T-helper 2 cell treated with Interferon-gamma antibody and Interleukin-4, amounts not matched to agents 5 μg/mL and 100 μg/mL, for 36 hours (primary cell): ENCODE measurements at regions not wholly inside any gene's neighbourhood (a gene's known extent, or its start where the extent isn't known, plus 50 kb on each side); places are given as distances from the start of the nearest gene placed in this dataset.

ENCODE experiments used
- DNase-seq: peaks from one replicate; pipeline ENCODE4 v3.0.0; 2021; ENCODE audit warnings: low spot score
- H3K27ac Mint-ChIP-seq: one replicate; pipeline ENCODE4 v1.8.0; 2021; ENCODE audit warnings: mild to moderate bottlenecking, mixed read lengths
- H3K27me3 Mint-ChIP-seq: one replicate; pipeline ENCODE4 v1.8.0; 2021; ENCODE audit warnings: low read depth, mixed read lengths
- H3K36me3 Mint-ChIP-seq: one replicate; pipeline ENCODE4 v1.8.0; 2021; ENCODE audit warnings: low read depth, mixed read lengths
- H3K4me1 Mint-ChIP-seq: one replicate; pipeline ENCODE4 v1.8.0; 2021; ENCODE audit warnings: low read depth, mixed read lengths
- H3K4me3 Mint-ChIP-seq: one replicate; pipeline ENCODE4 v1.8.0; 2022; ENCODE audit warnings: mild to moderate bottlenecking, moderate library complexity, mixed read lengths
- H3K9me3 Mint-ChIP-seq: one replicate; pipeline ENCODE4 v1.8.0; 2021; ENCODE audit warnings: mixed read lengths

GRCh38 chr13:73201626-73202025 lies 142.8 kb downstream of the KLF5 start:
- DNase-seq: no peak
- Mint-ChIP-seq H3K36me3 (no peaks in the 10 kb centered on the region), H3K27ac (no peak overlapping the region), H3K4me1 (no peaks in the 10 kb centered on the region), H3K4me3 (no peak overlapping the region), H3K27me3 (peaks cover 8% of the 10 kb centered on the region), H3K9me3 (no peaks in the 10 kb centered on the region)

GRCh38 chr13:73198991-73199411 lies 140.2 kb downstream of the KLF5 start:
- no peaks in the 10 kb centered on the region for H3K4me1 Mint-ChIP-seq
- no peak for DNase-seq
- H3K36me3 Mint-ChIP-seq: no peaks in the 10 kb centered on the region
- H3K9me3 Mint-ChIP-seq: no peaks in the 10 kb centered on the region
- peaks cover 8% of the 10 kb centered on the region for H3K27me3 Mint-ChIP-seq
- H3K4me3 Mint-ChIP-seq: no peak overlapping the region
- no peak overlapping the region for H3K27ac Mint-ChIP-seq

GRCh38 chr13:73195091-73195490 lies 136.3 kb downstream of the KLF5 start:
- Mint-ChIP-seq H3K9me3 (no peaks in the 10 kb centered on the region), H3K4me3 (no peak overlapping the region), H3K4me1 (peaks cover 2% of the 10 kb centered on the region), H3K36me3 (no peaks in the 10 kb centered on the region), H3K27ac (no peak overlapping the region), H3K27me3 (peaks cover 20% of the 10 kb centered on the region)
- no peak for DNase-seq

GRCh38 chr13:73194310-73194709 lies 135.5 kb downstream of the KLF5 start:
- Mint-ChIP-seq H3K36me3 (no peaks in the 10 kb centered on the region), H3K4me1 (peaks cover 2% of the 10 kb centered on the region), H3K9me3 (no peaks in the 10 kb centered on the region), H3K27me3 (peaks cover 20% of the 10 kb centered on the region), H3K4me3 (no peak overlapping the region), H3K27ac (no peak overlapping the region)
- no peak for DNase-seq

GRCh38 chr13:73193554-73193953 lies 134.7 kb downstream of the KLF5 start:
- Mint-ChIP-seq H3K27ac (no peak overlapping the region), H3K27me3 (peaks cover 17% of the 10 kb centered on the region), H3K9me3 (no peaks in the 10 kb centered on the region)

GRCh38 chr13:73190477-73190876 lies 131.7 kb downstream of the KLF5 start:
- Mint-ChIP-seq H3K36me3 (no peaks in the 10 kb centered on the region), H3K27ac (no peak overlapping the region), H3K4me3 (no peak overlapping the region), H3K27me3 (peaks cover 17% of the 10 kb centered on the region), H3K4me1 (peaks cover 2% of the 10 kb centered on the region), H3K9me3 (peaks cover 5% of the 10 kb centered on the region)
- no peak for DNase-seq

More at GRCh38 chr13:73193554-73193953, 134.7 kb downstream of the KLF5 start:
- Mint-ChIP-seq H3K36me3 (no peaks in the 10 kb centered on the region), H3K4me3 (no peak overlapping the region), H3K4me1 (peaks cover 2% of the 10 kb centered on the region)
- no peak for DNase-seq

GRCh38 chr13:73189776-73190175 lies 131.0 kb downstream of the KLF5 start:
- Mint-ChIP-seq H3K4me3 (no peak overlapping the region), H3K9me3 (peaks cover 5% of the 10 kb centered on the region), H3K27ac (no peak overlapping the region), H3K36me3 (no peaks in the 10 kb centered on the region), H3K4me1 (peaks cover 2% of the 10 kb centered on the region), H3K27me3 (peaks cover 17% of the 10 kb centered on the region)
- no peak for DNase-seq

GRCh38 chr13:73189362-73189761 lies 130.6 kb downstream of the KLF5 start:
- Mint-ChIP-seq H3K4me3 (no peak overlapping the region), H3K27me3 (peaks cover 16% of the 10 kb centered on the region), H3K27ac (no peak overlapping the region), H3K4me1 (peaks cover 2% of the 10 kb centered on the region), H3K36me3 (no peaks in the 10 kb centered on the region), H3K9me3 (peaks cover 5% of the 10 kb centered on the region)
- no peak for DNase-seq

- no peak for DNase-seq
- Mint-ChIP-seq H3K4me1 (peaks cover 2% of the 10 kb centered on the region), H3K9me3 (peaks cover 5% of the 10 kb centered on the region), H3K27me3 (peaks cover 9% of the 10 kb centered on the region), H3K27ac (no peak overlapping the region), H3K36me3 (no peaks in the 10 kb centered on the region), H3K4me3 (no peak overlapping the region)
Observed at GRCh38 chr13:73187106-73187505, 128.3 kb downstream of the KLF5 start.

- no peak overlapping the region for H3K4me3 Mint-ChIP-seq
- H3K4me1 Mint-ChIP-seq: no peaks in the 10 kb centered on the region
- no peaks in the 10 kb centered on the region for H3K36me3 Mint-ChIP-seq
- H3K9me3 Mint-ChIP-seq: no peaks in the 10 kb centered on the region
- H3K27me3 Mint-ChIP-seq: no peaks in the 10 kb centered on the region
- H3K27ac Mint-ChIP-seq: no peak overlapping the region
- DNase-seq: no peak
Observed at GRCh38 chr13:73179650-73180274, 121.0 kb downstream of the KLF5 start.

GRCh38 chr13:73177916-73178565 lies 119.2 kb downstream of the KLF5 start:
- H3K27me3 Mint-ChIP-seq: peaks cover 3% of the 10 kb centered on the region
- no peak overlapping the region for H3K4me3 Mint-ChIP-seq
- H3K9me3 Mint-ChIP-seq: no peaks in the 10 kb centered on the region
- no peaks in the 10 kb centered on the region for H3K36me3 Mint-ChIP-seq
- no peak for DNase-seq
- no peak overlapping the region for H3K27ac Mint-ChIP-seq
- no peaks in the 10 kb centered on the region for H3K4me1 Mint-ChIP-seq

GRCh38 chr13:73177017-73177416 lies 118.2 kb downstream of the KLF5 start:
- DNase-seq: no peak
- Mint-ChIP-seq H3K4me1 (no peaks in the 10 kb centered on the region), H3K27ac (no peak overlapping the region), H3K36me3 (no peaks in the 10 kb centered on the region), H3K9me3 (no peaks in the 10 kb centered on the region), H3K27me3 (peaks cover 3% of the 10 kb centered on the region), H3K4me3 (no peak overlapping the region)

GRCh38 chr13:73174521-73175010 lies 115.8 kb downstream of the KLF5 start:
- DNase-seq: no peak
- Mint-ChIP-seq H3K4me3 (no peak overlapping the region), H3K9me3 (no peaks in the 10 kb centered on the region), H3K27ac (no peak overlapping the region), H3K4me1 (no peaks in the 10 kb centered on the region), H3K27me3 (peaks cover 3% of the 10 kb centered on the region), H3K36me3 (no peaks in the 10 kb centered on the region)

- DNase-seq: no peak
- Mint-ChIP-seq H3K4me1 (no peaks in the 10 kb centered on the region), H3K9me3 (no peaks in the 10 kb centered on the region), H3K4me3 (no peak overlapping the region), H3K27me3 (peaks cover 3% of the 10 kb centered on the region), H3K36me3 (no peaks in the 10 kb centered on the region), H3K27ac (no peak overlapping the region)
Observed at GRCh38 chr13:73173279-73173811, 114.5 kb downstream of the KLF5 start.
